ENCODE measurements at regions not wholly inside any gene's neighbourhood (a gene's known extent, or its start where the extent isn't known, plus 50 kb on each side); places are given as distances from the start of the nearest gene placed in this dataset.

- H2AFZ ChIP-seq (ENCODE audit: low read depth, low read length): no peak overlapping the region
- no peaks in the 10 kb centered on the region for H3F3A ChIP-seq (ENCODE audit: insufficient read depth, low read length, poor library complexity, severe bottlenecking)
- H3K79me2 ChIP-seq (replicated peaks; ENCODE audit: insufficient read depth, low read length): no peaks in the 10 kb centered on the region
- H3K4me2 ChIP-seq (ENCODE audit: low read length): no peak overlapping the region
- H4K20me1 ChIP-seq (ENCODE audit: insufficient read depth): no peaks in the 10 kb centered on the region
- no peak for TF ChIP-seq CTCF (IDR thresholded peaks at IDR 0.05; ENCODE audit: poor library complexity, severe bottlenecking)
- TF ChIP-seq POLR2AphosphoS5 (IDR thresholded peaks at IDR 0.05): no peak
- TF ChIP-seq MXI1 (conservative IDR thresholded peaks at IDR 0.05; ENCODE audit: poor library complexity, severe bottlenecking): no peak
- TF ChIP-seq EP300 (conservative IDR thresholded peaks at IDR 0.05; ENCODE audit: poor library complexity, severe bottlenecking): no peak
- no peak for TF ChIP-seq EZH2 (IDR thresholded peaks at IDR 0.05; ENCODE audit: borderline replicate concordance, insufficient read depth, low read length, poor library complexity, severe bottlenecking)
- TF ChIP-seq TAF1 (IDR thresholded peaks at IDR 0.05; ENCODE audit: low read depth): no peak
- TF ChIP-seq REST (IDR thresholded peaks at IDR 0.05; ENCODE audit: borderline replicate concordance): no peak
- no peak for TF ChIP-seq RAD21 (conservative IDR thresholded peaks at IDR 0.05)
- no peak for TF ChIP-seq SMC3 (conservative IDR thresholded peaks at IDR 0.05; ENCODE audit: poor library complexity)
- no peaks in the 10 kb centered on the region for H3K9me3 ChIP-seq (ENCODE audit: low read length)
- H3K36me3 ChIP-seq (ENCODE audit: insufficient read depth, low read length): no peaks in the 10 kb centered on the region
- H3K9me2 ChIP-seq (ENCODE audit: insufficient read depth, low read length): no peaks in the 10 kb centered on the region
- no peak overlapping the region for H3K4me3 ChIP-seq (ENCODE audit: low read length)
- H3K9ac ChIP-seq (ENCODE audit: low read length): no peak overlapping the region
- no peak overlapping the region for H3K27ac ChIP-seq (ENCODE audit: low read length)
- H3K27me3 ChIP-seq (ENCODE audit: insufficient read depth, low read depth, low read length): no peaks in the 10 kb centered on the region
Measured at GRCh38 chr2:220779931-220780330, 792.2 kb downstream of the EPHA4 start.

GRCh38 chr2:220781622-220782241, 790.4 kb downstream of the EPHA4 start:
- no peaks in the 10 kb centered on the region for H3K9me3 ChIP-seq (ENCODE audit: low read length)
- no peaks in the 10 kb centered on the region for H3K9me2 ChIP-seq (ENCODE audit: insufficient read depth, low read length)
- H3F3A ChIP-seq (ENCODE audit: insufficient read depth, low read length, poor library complexity, severe bottlenecking): no peaks in the 10 kb centered on the region
- no peak overlapping the region for H2AFZ ChIP-seq (ENCODE audit: low read depth, low read length)
- H3K4me3 ChIP-seq (ENCODE audit: low read length): no peak overlapping the region
- TF ChIP-seq POLR2AphosphoS5 (IDR thresholded peaks at IDR 0.05) (no peak), MXI1 (conservative IDR thresholded peaks at IDR 0.05; ENCODE audit: poor library complexity, severe bottlenecking) (no peak), EZH2 (IDR thresholded peaks at IDR 0.05; ENCODE audit: borderline replicate concordance, insufficient read depth, low read length, poor library complexity, severe bottlenecking) (no peak), SMC3 (conservative IDR thresholded peaks at IDR 0.05; ENCODE audit: poor library complexity) (no peak), CTCF (IDR thresholded peaks at IDR 0.05; ENCODE audit: poor library complexity, severe bottlenecking) (no peak), REST (IDR thresholded peaks at IDR 0.05; ENCODE audit: borderline replicate concordance) (no peak)
- no peaks in the 10 kb centered on the region for H3K36me3 ChIP-seq (ENCODE audit: insufficient read depth, low read length)
- no peaks in the 10 kb centered on the region for H3K27me3 ChIP-seq (ENCODE audit: insufficient read depth, low read depth, low read length)
- H3K27ac ChIP-seq (ENCODE audit: low read length): no peak overlapping the region
- no peaks in the 10 kb centered on the region for H3K79me2 ChIP-seq (replicated peaks; ENCODE audit: insufficient read depth, low read length)
- no peak overlapping the region for H3K4me2 ChIP-seq (ENCODE audit: low read length)
- no peaks in the 10 kb centered on the region for H4K20me1 ChIP-seq (ENCODE audit: insufficient read depth)
- H3K9ac ChIP-seq (ENCODE audit: low read length): no peak overlapping the region
